ENCODE measurements at regions not wholly inside any gene's neighbourhood (a gene's known extent, or its start where the extent isn't known, plus 50 kb on each side); places are given as distances from the start of the nearest gene placed in this dataset.
"Not testable (repeated sequence)": the region's sequence is repeated elsewhere in the genome, so short reads cannot be mapped to it uniquely, and the experiment has no call there.

DNA sequence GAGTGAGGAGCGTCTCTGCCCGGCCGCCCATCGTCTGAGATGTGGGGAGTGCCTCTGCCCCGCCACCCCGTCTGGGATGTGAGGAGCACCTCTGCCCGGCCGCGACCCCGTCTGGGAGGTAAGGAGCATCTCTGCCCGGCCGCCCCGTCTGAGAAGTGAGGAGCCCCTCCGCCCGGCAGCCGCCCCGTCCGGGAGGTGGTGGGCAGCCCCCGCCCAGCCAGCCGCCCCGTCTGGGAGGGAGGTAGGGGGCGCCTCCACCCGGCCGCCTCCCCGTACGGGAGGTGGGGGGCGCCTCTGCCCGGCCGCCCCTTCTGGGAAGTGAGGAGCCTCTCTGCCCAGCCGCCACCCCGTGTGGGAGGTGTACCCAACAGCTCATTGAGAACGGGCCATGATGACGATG is 1811.4 kb downstream of the EFNA5 start:
- ATAC-seq; H3K36me3 Mint-ChIP-seq; H3K27ac Mint-ChIP-seq; DNase-seq (ENCODE audit: low spot score in 2 of 2): not testable (repeated sequence)
- peaks cover 20% of the 10 kb centered on the region in 2 donors for H3K9me3 Mint-ChIP-seq

DNA sequence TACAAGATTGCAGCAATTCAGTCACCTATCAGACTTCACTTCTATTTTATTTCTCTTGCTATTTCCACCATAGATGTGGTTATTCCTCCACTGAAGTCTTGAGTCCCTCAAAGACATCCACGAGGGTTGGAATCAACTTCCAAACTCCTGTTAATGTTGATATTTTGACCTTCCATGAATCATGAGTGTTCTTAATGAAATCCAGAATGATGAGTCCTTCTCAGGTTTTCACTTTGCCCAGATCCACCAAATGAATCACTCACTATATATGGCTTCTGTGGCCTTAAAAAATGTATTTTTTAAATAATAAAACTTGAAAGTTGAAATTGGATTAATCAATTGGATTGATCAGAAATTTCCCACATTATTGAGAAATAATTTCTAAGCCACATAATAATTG is 1821.0 kb downstream of the EFNA5 start:
- ATAC-seq = no peak
- Mint-ChIP-seq H3K36me3 (no peaks in the 10 kb centered on the region), H3K9me3 (peaks cover 4 to 10% of the 10 kb centered on the region in 2 donors), H3K27ac (no peak overlapping the region)
- no peak for DNase-seq (ENCODE audit: low spot score in 2 of 2)

DNA sequence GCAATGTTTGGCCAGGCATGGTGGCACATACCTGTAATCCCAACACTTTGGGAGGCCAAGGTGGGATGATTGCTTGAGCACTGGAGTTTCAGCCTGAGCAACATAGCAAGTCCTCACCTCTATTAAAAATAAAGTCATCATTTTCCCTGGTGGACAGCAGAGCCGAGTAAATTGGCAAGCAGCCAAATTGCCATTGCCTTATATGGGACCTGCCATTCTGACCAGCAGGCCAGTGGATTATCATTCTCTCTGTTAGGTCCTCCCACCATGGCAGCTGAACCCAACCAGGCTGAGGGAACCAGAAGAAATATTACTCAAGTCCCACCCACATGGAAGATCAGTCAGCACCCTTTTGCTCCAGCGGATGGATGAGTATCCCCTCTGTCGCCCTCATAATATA is 1829.9 kb downstream of the EFNA5 start:
- ATAC-seq = no peak
- H3K36me3 Mint-ChIP-seq = peaks cover 6 to 7% of the 10 kb centered on the region in 2 donors
- H3K9me3 Mint-ChIP-seq = peaks cover 32% of the 10 kb centered on the region in 2 donors
- H3K27ac Mint-ChIP-seq = no peak overlapping the region
- no peak for DNase-seq (ENCODE audit: low spot score in 2 of 2)

DNA sequence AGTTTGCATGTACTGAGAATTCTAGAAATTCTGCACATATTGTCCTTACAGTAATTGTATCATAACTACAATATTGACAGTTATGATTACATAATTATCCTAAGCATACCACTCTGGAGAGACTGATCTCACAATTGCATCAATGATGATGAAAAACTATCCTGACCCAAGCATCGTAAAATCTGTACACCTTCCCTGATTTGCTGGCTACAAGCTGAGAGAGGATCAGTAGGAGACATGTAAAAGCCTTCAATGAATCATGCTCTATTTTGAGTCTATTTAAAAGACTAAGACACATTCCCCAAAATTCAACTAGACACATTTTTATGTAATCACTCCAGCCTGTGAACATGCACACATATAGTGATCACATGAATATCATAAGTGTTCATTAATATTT is 1833.8 kb downstream of the EFNA5 start:
- DNase-seq (ENCODE audit: low spot score in 2 of 2) (no peak), ATAC-seq (no peak)
- H3K27ac Mint-ChIP-seq = no peak overlapping the region
- H3K36me3 Mint-ChIP-seq = peaks cover 6 to 7% of the 10 kb centered on the region in 2 donors
- H3K9me3 Mint-ChIP-seq = peaks cover 29 to 32% of the 10 kb centered on the region in 2 donors

DNA sequence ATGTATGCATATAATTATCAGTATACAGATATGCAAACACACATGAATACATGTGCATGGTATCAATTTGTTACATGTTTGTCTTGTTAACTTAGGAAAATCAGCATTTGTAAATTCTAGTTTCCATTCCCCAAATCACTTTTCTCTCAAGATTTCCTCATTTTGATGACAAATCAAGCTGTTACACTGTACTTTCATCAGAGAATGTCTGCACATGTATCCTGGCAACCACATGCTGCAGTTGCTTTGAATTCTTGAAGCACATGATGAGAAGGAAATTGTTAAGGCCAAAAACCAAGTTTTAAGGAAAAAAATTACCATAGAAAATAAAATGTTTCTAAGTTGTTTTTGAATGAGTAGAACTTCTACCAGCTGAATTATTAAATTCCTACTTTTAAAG is 1834.5 kb downstream of the EFNA5 start:
- DNase-seq (ENCODE audit: low spot score in 2 of 2) (no peak), ATAC-seq (no peak)
- Mint-ChIP-seq H3K36me3 (peaks cover 6 to 7% of the 10 kb centered on the region in 2 donors), H3K27ac (no peak overlapping the region), H3K9me3 (peaks cover 23 to 26% of the 10 kb centered on the region in 2 donors)

DNA sequence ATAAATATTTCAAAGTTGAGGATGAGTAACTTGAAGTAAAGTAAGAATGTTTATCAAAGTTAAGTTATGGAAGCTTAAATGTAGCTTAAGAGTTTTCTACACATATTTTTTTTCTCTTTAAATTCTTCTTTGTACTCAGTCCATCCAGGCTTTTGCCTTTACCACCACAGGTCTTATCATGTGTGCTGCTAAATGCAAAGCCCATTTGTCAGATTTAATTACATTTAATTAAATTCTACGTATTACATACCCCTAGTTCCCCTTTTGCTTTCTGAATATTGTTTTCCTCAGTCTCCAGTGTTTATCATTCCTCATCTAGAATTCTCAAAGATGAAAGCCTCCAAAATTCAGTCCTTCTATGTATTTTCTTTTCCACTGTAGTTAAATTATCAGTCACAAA is 1841.9 kb downstream of the EFNA5 start:
- H3K9me3 Mint-ChIP-seq = peaks cover 4 to 5% of the 10 kb centered on the region in 2 donors
- ATAC-seq = no peak
- no peaks in the 10 kb centered on the region for H3K36me3 Mint-ChIP-seq
- DNase-seq (ENCODE audit: low spot score in 2 of 2) = no peak
- no peak overlapping the region for H3K27ac Mint-ChIP-seq

DNA sequence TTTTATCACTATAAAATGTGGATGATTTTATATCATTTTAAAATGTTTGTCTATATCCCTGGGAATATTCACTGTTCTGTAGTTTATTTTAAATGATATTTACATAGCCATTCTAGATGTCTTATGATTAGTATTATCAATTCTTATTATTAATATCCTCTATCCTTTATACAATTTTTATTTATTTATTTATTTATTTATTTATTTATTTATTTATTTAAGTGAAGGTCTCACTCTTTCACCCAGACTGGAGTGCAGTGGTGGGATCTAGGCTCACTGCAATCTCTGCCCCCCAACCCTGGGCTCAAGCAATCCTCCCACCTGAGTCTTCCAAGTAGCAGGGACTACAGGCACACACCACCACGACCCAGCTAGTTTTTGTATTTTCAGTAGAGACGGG is 1848.9 kb downstream of the EFNA5 start:
- peaks cover 17 to 20% of the 10 kb centered on the region in 2 donors for H3K9me3 Mint-ChIP-seq
- no peak overlapping the region for H3K27ac Mint-ChIP-seq
- H3K36me3 Mint-ChIP-seq = no peaks in the 10 kb centered on the region
- ATAC-seq = no peak
- DNase-seq (ENCODE audit: low spot score in 2 of 2) = no peak

DNA sequence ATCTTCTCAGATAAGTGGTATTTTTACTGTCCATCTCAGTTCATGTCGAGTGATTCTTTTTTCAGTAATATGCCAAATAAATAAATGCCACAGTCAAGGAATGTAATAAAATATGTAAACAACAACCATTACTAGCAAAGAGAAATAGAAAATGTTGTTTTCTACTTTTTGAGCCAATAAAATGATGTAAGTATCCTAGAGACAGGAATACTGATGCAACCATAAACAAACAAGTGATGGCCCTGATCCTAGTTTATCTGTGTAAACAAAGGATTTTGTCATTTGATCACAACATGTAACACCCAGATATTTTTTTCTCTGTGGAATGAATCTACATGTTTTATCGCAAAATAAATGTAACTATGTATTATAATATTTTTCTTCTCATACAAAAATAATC is 1852.8 kb downstream of the EFNA5 start:
- no peak for ATAC-seq
- Mint-ChIP-seq H3K36me3 (no peaks in the 10 kb centered on the region), H3K27ac (no peak overlapping the region), H3K9me3 (peaks cover 16 to 20% of the 10 kb centered on the region in 2 donors)
- no peak for DNase-seq (ENCODE audit: low spot score in 2 of 2)

DNA sequence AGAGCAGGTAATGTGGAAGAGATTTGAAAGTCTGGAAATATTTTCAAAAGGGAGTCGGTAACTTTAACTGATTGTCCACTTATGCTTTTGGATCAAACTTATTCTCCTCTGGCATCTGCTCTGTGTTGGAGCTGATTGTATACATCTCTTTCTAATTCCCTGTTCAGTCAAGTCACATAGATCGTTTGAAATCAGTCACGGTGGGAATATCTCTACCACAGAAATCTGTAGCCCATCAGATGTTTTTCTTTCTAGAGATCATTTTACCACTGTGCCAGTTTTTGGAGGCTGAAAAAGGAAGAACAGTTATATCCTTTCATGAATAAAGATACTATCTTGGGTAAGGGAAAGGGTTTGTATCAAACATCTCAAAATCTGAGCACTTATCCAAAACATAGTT is 1853.3 kb downstream of the EFNA5 start:
- no peaks in the 10 kb centered on the region for H3K36me3 Mint-ChIP-seq
- H3K27ac Mint-ChIP-seq = no peak overlapping the region
- DNase-seq (ENCODE audit: low spot score in 2 of 2) (no peak), ATAC-seq (no peak)
- peaks cover 16 to 20% of the 10 kb centered on the region in 2 donors for H3K9me3 Mint-ChIP-seq

DNA sequence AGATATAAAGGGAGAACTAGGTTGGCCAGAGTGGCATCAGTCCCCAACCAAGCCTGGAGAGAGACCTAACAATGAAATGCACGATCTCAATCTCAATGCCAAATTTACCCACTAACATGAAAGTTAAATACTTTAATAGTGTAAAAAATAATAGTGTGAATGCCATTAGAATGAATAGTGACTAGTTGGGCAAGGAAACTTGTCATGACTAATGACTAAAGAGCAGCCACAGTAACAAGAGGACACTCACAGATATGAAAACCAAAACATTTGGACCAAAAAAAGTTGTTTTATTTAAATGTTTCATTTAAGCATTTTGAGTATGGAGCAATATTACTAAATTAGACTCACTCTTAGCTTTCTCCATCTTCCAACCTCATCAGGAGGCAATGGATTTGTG is 1853.8 kb downstream of the EFNA5 start:
- no peak overlapping the region for H3K27ac Mint-ChIP-seq
- no peaks in the 10 kb centered on the region for H3K36me3 Mint-ChIP-seq
- DNase-seq (ENCODE audit: low spot score in 2 of 2) = no peak
- peaks cover 16 to 20% of the 10 kb centered on the region in 2 donors for H3K9me3 Mint-ChIP-seq
- no peak for ATAC-seq

DNA sequence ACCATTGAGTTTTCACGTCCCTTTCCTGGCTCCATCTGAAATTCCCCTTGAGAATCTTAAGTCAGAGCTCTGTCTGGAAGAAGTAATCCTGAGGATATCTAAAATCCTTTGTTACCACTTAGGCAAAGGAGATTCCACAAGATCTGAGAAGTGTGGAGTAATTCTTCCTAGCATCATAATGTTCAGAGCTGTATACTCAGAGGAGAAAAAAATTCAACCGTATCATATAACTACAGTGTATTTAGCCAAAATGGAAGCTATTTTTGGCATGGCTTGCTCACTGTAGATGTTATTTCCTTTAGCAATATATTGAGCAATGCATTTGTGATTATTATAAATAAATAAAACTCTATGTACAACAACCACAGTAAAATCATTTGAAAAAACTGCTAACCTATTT is 1858.4 kb downstream of the EFNA5 start:
- Mint-ChIP-seq H3K9me3 (peaks cover 10 to 11% of the 10 kb centered on the region in 2 donors), H3K36me3 (no peaks in the 10 kb centered on the region), H3K27ac (no peak overlapping the region)
- no peak for ATAC-seq
- DNase-seq (ENCODE audit: low spot score in 2 of 2) = no peak

DNA sequence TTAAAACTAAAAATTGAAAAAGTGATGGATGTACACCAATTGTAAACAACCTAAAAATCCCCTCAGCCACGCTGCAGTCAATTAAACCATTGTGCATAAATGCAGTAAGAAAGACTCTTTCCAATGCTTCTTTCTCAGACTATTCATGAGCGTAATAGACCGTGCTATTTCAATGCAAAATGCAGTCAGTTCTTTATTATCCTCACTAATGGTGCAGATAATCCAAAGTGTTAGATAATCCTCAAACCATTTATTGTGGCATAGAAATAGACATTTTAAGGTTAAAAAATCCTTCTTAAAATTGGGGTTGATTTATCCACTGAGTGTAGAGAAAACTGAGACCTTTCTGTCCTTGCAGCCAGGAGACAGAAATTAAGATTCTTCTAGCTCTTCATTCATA is 1862.8 kb downstream of the EFNA5 start:
- peaks cover 0 to 6% of the 10 kb centered on the region in 2 donors for H3K36me3 Mint-ChIP-seq
- no peak for ATAC-seq

DNA sequence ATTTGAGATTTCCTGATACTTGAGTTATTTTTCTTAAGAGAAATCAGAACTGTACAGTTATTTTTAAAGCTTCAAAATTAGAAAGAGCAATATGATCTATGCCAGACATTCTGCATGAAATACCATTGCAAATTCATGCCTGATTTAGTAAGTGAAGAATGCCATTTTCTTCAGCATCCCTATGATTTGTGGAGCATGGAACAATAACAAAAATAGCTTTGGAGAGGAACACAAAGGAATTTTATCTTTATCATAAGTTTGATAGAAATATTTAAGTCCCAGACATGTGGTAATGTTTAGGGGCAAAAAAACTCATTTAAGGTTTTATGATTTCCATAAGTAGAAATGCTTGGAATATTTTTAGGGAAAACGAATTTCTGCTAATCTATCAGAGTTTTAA is 1863.4 kb downstream of the EFNA5 start:
- H3K27ac Mint-ChIP-seq = no peak overlapping the region
- no peak for DNase-seq (ENCODE audit: low spot score in 2 of 2)

More for the DNA sequence above, 1862.8 kb downstream of the EFNA5 start:
- Mint-ChIP-seq H3K9me3 (peaks cover 19 to 26% of the 10 kb centered on the region in 2 donors), H3K27ac (no peak overlapping the region)
- DNase-seq (ENCODE audit: low spot score in 2 of 2) = no peak

DNA sequence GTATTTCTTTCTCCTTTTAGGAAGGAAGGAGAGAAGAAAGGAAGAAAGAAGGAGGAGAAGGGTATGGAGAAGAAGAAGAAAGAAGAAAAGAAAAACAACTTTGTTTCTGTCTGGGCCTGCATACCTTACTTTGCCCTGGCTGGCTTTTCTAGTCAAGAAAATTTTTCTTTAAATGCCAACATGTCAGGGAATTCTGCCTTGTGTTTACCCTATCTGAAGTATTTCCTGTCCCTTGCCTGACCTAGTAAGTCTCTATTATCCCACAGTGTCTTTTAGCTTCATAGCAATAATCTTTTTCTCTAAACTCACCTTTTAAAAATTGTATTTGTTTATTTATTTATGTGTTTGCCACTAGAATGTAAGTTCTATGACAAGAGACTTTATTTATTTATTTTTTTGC is 1864.1 kb downstream of the EFNA5 start:
- ATAC-seq = no peak
- H3K36me3 Mint-ChIP-seq = peaks cover 0 to 6% of the 10 kb centered on the region in 2 donors
- peaks cover 28 to 40% of the 10 kb centered on the region in 2 donors for H3K9me3 Mint-ChIP-seq
- H3K27ac Mint-ChIP-seq = no peak overlapping the region
- DNase-seq (ENCODE audit: low spot score in 2 of 2) = no peak

More for the DNA sequence above, 1863.4 kb downstream of the EFNA5 start:
- no peak for ATAC-seq
- peaks cover 23 to 33% of the 10 kb centered on the region in 2 donors for H3K9me3 Mint-ChIP-seq
- H3K36me3 Mint-ChIP-seq = peaks cover 0 to 6% of the 10 kb centered on the region in 2 donors

DNA sequence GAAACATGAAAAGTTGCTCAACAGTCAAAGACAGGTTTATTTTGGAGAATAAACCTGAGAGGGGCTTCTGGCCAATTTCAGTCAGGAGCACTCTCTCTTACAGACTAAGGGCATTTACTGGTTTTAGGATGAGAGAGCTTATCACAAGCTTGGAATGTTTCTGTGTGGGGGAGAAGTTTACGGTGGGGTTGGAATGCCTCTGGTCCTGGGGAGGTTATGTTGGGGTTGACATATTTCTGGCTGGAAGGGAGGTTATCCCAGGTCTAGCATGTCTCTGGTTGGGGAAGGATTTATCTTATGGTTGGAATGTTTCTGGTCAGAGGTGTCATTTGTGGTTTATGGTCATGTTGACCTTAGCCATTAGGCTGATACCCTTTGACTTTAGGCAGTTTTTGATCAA is 1867.3 kb downstream of the EFNA5 start:
- ATAC-seq (no peak), DNase-seq (ENCODE audit: low spot score in 2 of 2) (no peak)
- H3K9me3 Mint-ChIP-seq = peaks cover 24 to 34% of the 10 kb centered on the region in 2 donors
- H3K36me3 Mint-ChIP-seq = peaks cover 0 to 6% of the 10 kb centered on the region in 2 donors
- no peak overlapping the region for H3K27ac Mint-ChIP-seq

DNA sequence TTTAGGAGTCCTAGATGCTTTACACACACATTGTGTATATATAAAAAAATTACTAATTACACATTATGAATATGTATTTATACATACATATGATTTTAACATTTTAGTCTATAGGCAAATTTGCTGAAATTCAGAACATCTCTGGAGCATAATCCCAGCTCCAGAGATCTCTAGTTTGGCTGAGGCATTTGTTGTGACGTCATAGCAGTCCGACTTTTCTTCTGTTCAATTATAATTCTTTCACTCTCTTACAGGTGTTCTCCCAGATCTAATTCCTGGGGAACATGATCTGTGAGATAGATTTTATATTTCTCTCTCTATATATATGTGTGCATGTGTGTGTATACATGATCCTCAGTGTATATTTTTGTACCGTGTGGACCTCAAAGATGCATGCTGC is 1876.2 kb downstream of the EFNA5 start:
- ATAC-seq = no peak
- DNase-seq (ENCODE audit: low spot score in 2 of 2) = no peak
- peaks cover 6 to 9% of the 10 kb centered on the region in 2 donors for H3K9me3 Mint-ChIP-seq
- no peak overlapping the region for H3K27ac Mint-ChIP-seq
- H3K36me3 Mint-ChIP-seq = no peaks in the 10 kb centered on the region

DNA sequence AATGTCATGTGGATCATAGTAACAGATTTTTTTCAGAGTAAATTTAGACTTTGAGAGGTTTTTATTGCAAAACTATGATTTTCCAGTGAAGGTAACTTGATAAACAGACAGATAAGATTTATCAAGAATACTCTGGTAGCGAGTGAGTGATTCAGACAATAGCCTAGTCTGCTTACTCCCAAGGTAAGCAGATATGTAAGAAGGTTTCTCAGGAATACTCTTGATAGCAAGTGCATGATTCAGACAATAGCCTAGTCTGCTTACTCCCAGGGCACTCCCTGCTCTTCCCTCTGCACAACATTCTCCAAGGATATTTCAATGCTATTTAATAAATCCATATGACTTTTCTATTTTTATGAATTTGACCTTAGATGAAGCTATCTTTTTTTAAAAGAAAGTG is 1881.5 kb downstream of the EFNA5 start:
- Mint-ChIP-seq H3K27ac (no peak overlapping the region), H3K36me3 (no peaks in the 10 kb centered on the region), H3K9me3 (peaks cover 2 to 7% of the 10 kb centered on the region in 2 donors)
- ATAC-seq = no peak
- no peak for DNase-seq (ENCODE audit: low spot score in 2 of 2)

DNA sequence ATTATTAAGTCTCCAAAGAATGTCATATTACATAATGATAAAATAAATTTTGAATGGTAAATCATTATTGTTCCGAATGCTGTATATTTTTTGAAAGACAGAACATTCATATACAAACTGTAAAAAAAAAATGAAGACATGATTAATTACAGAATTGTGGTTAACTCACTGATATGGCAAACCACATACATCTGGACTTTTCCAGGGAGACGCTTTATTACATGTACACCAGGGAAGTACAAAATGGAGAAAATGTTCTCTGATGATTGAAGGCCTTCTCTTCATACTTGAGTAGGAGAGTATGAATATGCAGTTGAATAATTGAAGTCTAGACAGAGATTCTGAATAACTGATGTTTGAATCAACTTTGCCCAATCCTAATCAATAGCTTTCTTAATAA is 1886.9 kb downstream of the EFNA5 start:
- DNase-seq (ENCODE audit: low spot score in 2 of 2) = no peak
- no peaks in the 10 kb centered on the region for H3K36me3 Mint-ChIP-seq
- ATAC-seq = no peak
- H3K27ac Mint-ChIP-seq = no peak overlapping the region
- peaks cover 8 to 14% of the 10 kb centered on the region in 2 donors for H3K9me3 Mint-ChIP-seq

DNA sequence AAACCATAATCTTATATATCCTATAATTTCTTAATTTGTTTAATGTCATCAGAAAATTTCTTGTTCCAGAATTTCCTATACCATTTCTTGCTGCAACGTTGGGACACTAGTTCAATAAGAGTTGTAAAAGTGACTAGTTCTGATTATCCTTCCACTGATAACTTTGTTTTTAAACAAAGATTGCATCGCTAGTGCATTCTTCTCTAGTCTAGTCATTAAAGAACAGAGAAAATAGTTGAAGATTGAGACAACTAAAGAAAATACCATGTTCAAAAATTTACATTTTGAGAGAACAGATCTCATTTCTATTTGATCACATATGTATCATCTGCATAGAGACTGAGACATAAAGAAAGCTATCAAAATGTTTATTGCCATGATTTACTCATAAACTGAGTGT is 1888.2 kb downstream of the EFNA5 start:
- ATAC-seq (no peak), DNase-seq (ENCODE audit: low spot score in 2 of 2) (no peak)
- H3K27ac Mint-ChIP-seq = no peak overlapping the region
- H3K9me3 Mint-ChIP-seq = peaks cover 14 to 17% of the 10 kb centered on the region in 2 donors
- peaks cover 0 to 6% of the 10 kb centered on the region in 2 donors for H3K36me3 Mint-ChIP-seq

All from activated naive CD4-positive, alpha-beta T cell treated with anti-CD3 and anti-CD28 coated beads, Interleukin-2, amount 50 U/mL, for 72 hours (primary cell).